NCI-H2196 (cell line): ENCODE measurements at regions not wholly inside any gene's neighbourhood (a gene's known extent, or its start where the extent isn't known, plus 50 kb on each side); places are given as distances from the start of the nearest gene placed in this dataset.

ENCODE experiments used
- DNase-seq: peaks from one replicate; lab custom pipeline; 2025; ENCODE audit not compliant: unreplicated experiment; lab: John Stamatoyannopoulos, UW

DNA sequence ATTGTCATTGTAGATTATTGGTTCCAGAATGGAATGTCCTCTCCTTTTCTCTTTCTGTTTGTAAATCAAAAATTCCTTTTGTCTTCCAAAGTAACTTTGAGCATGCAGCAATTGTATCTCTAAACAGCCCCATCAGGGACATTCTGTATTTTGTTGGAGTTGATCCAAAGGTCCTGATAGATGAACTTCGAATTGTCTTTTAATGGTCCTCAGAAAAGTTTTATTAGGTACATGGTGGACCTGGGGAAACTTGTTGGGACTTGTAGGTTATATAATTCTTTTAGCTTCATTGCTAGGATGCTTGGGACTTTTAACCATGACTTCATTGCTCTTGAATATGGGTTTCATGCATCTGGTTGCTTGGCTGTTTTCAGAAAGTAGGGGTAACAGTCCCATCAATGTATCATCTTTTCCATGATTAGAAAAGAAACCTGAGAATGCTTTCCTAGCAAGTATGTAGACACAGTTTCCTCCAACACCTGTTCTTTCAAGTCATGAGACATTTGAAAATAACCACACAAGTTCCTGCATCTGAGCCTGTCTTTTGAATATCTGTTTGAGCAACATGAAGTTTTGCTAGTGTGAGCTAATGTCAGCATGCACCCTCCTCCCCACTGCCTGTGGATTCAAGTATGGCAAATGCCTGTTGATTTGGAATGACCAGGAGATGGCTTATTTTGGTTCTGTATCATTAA, 413.1 kb downstream of the KCNRG start:
- no peak for DNase-seq

GRCh38 chr13:50435011-50435410, 408.5 kb downstream of the DLEU7 start:
- no peak for DNase-seq

DNA sequence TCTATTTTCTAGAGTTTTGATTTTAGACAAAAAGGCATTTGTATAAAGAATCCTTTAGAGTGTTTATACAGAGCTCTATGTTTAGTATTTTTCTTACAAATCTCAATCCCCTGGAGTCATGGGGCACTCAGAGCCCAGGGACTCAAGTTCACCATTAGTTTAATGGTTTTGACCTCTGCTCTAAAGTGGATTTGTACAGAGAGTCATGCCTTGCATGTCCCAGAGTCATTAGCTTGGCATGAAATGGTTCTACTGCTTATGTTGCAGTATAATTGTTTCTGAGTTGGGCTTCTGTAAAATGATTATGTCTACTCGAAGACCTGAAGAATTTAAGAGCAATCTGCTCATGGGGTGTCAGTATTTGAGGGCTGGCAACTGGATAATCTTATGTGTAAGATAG, 406.2 kb downstream of the DLEU7 start:
- no peak for DNase-seq

DNA sequence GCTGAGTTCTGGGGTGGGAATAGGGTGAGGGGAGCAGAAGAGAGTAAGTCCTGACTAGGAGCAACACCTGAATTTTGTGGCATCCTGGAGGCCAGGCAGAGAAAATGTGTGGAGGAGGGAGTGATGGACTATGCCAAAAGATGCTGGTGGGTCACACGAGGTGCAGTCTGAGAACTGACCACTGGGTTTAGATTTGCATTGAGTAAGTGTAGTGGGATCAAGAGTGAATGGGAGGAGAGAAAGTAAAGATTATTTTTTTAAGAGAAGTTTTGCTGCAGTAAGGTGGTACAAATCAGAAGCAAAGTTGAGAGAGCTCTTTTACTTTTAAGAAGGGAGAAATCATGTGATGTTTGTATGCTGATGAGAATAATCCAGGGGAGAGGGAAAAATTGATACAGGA, 405.1 kb downstream of the DLEU7 start:
- no peak for DNase-seq

DNA sequence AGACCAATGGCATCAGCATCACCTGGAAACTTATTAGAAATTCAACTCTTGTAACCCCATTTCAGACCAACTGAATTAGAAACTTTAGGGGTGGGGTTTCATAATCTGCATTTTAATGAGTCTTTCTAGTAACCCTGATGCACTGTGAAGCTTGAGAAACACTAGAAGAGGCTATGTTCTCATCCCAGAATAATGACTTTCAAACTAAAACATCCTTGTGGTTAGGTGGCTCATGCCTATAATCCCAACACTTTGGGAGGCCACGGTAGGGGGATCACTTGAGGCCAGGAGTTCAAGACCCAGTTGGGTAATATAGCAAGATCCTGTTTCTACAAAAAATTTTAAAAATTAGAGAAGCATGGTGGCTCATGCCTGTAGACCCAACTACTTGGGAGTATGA, 402.4 kb downstream of the DLEU7 start:
- DNase-seq = no peak

- DNase-seq = no peak
Measured at GRCh38 chr13:50444726-50445125, 398.8 kb downstream of the DLEU7 start.

DNA sequence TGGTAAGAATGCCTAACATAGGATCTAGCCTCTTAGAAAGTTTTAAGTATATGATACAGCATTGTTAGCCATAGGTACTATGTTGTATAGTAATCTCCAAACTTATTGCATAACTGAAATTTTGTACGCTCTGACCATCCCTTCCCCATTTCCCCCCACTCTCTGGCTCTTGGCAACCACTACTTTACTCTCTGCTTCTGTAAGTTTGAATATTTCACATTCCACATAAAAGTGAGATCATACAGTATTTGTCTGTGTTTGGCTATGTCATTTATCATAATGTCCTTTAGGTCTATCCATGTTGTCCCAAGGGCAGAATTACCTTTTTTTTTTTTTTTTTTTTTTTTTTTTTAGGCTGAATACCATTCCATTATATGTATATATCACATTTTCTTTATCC, 396.9 kb downstream of the DLEU7 start:
- no peak for DNase-seq

- DNase-seq = peak; percentile 18
Measured at GRCh38 chr13:50448535-50448998, 394.9 kb downstream of the DLEU7 start.

GRCh38 chr13:50449465-50449864, 394.0 kb downstream of the DLEU7 start:
- no peak for DNase-seq

- DNase-seq = no peak
Measured at GRCh38 chr13:50450279-50450678, 393.2 kb downstream of the DLEU7 start.

DNA sequence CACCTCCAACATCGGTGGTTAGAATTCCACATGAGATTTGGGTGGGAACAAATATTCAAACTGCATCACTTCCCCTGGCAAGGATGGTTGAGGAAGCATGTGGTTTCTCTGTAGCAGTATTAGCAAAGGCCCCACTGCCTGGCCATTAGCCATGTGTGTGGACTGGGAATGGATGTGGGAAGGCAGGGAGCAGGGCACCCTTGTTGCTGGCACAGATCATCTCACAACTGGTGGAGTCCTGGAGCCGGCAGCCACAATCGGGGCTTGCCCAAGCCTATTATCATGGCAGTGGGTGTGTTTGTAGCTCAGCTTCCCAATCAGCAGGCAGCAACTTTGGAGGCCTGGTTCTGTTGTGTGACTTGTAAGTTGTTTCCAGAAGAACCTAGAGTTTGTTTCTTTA, 391.9 kb downstream of the DLEU7 start:
- no peak for DNase-seq

- no peak for DNase-seq
Measured at GRCh38 chr13:50452028-50452427, 391.5 kb downstream of the DLEU7 start.

GRCh38 chr13:50452756-50453155, 390.7 kb downstream of the DLEU7 start:
- DNase-seq = no peak

DNA sequence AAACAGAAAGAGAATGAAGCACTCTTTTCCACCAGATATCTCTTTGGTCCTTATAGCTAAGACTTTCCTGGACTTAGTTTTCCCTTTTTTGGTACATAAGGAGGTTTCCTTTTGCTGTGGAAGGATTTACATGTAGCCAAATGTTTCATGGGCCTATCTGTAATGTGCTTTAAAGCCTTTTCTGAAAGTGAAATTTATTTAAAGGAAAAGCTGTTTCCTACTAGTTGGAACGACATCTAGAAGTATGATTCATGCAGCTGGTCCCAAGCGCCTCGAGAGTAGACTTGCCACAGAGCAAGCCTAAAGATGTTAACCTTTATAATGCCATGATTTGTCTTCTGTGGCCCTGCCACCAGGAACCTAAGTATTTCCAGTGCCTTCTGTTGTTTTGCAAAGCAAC, 390.3 kb downstream of the DLEU7 start:
- DNase-seq = no peak

DNA sequence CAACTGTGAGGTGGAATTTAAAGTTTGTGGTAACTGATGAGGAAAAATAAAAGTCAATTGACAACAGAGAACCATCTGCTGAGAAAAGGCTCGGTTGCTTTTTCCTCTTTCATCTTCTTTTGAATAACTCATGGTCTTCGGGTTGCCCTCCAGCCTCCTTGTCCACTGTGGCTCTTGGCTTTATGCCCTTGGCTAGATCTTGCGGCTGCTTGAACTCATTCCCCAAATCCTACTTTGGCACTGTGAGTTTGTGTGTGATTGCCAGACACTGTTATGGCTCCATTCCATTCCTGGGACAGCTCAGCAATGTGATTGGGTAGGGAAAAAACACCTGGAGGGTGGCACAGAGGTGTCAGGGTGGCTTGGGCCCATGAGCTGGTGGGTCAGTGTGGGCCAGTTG, 387.4 kb downstream of the DLEU7 start:
- no peak for DNase-seq

DNA sequence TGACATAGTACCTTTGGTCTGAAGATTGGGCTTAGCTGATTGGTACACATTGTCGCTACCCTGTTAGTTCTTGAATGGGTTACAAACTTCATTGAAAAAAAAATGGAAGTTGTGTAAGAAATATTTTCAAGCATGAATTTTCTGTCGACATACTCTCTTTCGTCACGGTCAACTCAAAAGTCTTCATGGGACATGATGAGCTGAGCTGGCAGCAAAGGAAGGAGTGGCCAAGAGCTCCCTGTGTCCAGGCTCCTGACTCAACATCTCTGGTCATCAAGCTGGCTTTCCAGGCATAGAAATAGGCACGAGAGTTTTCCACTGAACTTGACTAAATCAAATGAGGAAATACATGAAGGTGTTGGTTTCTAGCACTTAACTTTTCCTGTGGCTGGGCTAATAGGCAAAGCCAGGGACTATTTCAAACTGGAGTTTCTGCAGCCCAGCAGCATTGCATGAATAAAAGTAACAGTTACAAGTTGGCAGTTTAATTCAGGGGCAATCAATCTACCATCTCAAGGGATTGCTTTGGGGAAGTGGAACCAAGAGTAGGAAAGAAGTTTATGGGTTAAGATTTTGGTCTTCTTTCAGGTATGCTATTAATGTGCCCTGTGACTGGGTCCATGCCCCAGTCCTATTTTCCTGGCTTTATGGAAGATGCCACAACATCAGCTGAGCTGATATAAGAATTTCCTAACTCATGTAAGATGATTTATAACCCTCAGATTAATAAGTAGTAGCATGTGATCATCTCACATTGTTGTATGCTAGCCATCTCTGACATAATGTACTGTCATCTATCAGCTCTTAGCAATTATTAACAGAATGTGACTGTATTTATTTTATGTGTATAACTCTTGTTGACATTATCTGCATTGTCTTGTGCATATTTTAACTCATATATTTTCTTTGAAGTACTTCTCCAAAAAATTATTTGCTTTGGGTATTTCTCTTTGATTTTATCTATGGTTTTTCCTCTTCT, 385.8 kb downstream of the DLEU7 start:
- DNase-seq = no peak

- DNase-seq = no peak
Measured at GRCh38 chr13:50459046-50459445, 384.4 kb downstream of the DLEU7 start.

DNA sequence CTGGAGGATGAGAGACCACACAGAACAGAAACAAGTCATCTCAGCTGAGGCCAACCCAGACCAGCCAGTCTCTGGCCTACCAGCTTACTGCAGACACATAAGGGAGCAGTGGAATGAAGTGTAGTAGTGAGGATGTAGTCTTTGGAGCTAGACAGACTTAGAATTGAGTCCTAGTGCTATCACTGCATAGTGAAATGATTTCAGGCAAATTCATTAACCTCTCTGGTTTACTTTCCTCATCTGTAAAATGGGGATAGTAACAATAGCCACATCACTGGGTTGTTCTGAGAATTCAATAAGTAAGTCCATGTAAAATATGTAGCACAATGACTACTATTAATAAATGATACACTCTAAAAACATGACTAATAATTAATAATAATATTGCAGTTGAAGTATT, 383.8 kb downstream of the DLEU7 start:
- no peak for DNase-seq

GRCh38 chr13:50460358-50460757, 383.1 kb downstream of the DLEU7 start:
- DNase-seq = no peak

DNA sequence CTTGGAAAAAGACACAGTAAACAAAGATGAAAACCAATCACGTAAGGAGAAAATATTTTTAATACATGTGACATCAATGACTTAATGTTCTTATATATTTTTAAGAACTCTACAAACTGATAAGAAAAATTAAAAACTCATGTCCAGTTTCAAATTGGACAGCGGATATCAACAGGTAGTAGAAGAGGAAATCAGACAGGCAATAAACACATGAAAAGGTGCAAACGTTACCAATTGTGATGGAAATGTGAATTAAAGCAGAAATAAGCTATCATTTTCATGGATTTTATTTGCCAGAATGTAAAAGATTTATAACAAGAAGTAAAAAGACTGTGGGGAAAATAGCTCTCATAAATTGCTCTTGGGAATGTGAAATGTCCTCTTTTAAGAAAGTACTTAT, 382.3 kb downstream of the DLEU7 start:
- no peak for DNase-seq

- DNase-seq = no peak
Measured at GRCh38 chr13:50463719-50464118, 379.8 kb downstream of the DLEU7 start.
